Aorta (tissue), 5 donors: ENCODE measurements at regions not wholly inside any gene's neighbourhood (a gene's known extent, or its start where the extent isn't known, plus 50 kb on each side); places are given as distances from the start of the nearest gene placed in this dataset.
A peak's percentile ranks its signal among the peaks of the same experiment; 100 is the strongest.

Experiments used
- ATAC-seq: fragments of 200-7000 bp; cut with Tn5 transposase; one replicate; pipeline ENCODE4 v1.9.1; 2022; ENCODE audit warnings: moderate library complexity; ENCODE audit not compliant: low FRiP score
- DNase-seq, 2 donors: peaks; one replicate each; pipeline ENCODE4 v3.0.0-alpha.2; 2020
- H3K27ac ChIP-seq, 2 donors: one replicate each; pipeline ENCODE4 v1.5.1; 2013; ENCODE audit warnings: low read length in 2 of 2, mild to moderate bottlenecking in 2 of 2, moderate library complexity in 2 of 2, control low read depth in 1 of 2, inconsistent platforms in 1 of 2, low read depth in 1 of 2
- H3K27me3 ChIP-seq, 2 donors: one replicate each; pipeline ENCODE4 v1.6.1; 2013; ENCODE audit warnings: control low read depth in 1 of 2, low read length in 1 of 2, mild to moderate bottlenecking in 1 of 2, moderate library complexity in 1 of 2; ENCODE audit not compliant: insufficient read depth in 2 of 2, control insufficient read depth in 1 of 2
- H3K36me3 ChIP-seq, 2 donors: one replicate each; pipeline ENCODE4 v1.6.1; 2013; ENCODE audit warnings: control low read depth in 1 of 2, low read length in 1 of 2, mild to moderate bottlenecking in 1 of 2; ENCODE audit not compliant: insufficient read depth in 2 of 2, control insufficient read depth in 1 of 2
- H3K4me1 ChIP-seq, 2 donors: one replicate each; pipeline ENCODE4 v1.6.1; 2013; ENCODE audit warnings: low read length in 2 of 2, control low read depth in 1 of 2, mild to moderate bottlenecking in 1 of 2, moderate library complexity in 1 of 2; ENCODE audit not compliant: insufficient read depth in 2 of 2, control insufficient read depth in 1 of 2
- H3K4me3 ChIP-seq, 2 donors: one replicate each; pipeline ENCODE4 v1.5.1; 2013; ENCODE audit warnings: low read length in 2 of 2, control low read depth in 1 of 2, mild to moderate bottlenecking in 1 of 2
- H3K9me3 ChIP-seq: one replicate; pipeline ENCODE4 v1.6.1; 2013; ENCODE audit warnings: mild to moderate bottlenecking, low read length; ENCODE audit not compliant: control insufficient read depth
- WGBS, 2 donors: extraction: QIAGEN DNeasy Blood & Tissue Kit; methylation state at CpG; one replicate each; pipeline ENCODE4 v1.1.7; 2013; 5-methylcytosine and 5-hydroxymethylcytosine counted together
- intact Hi-C, 2 donors: fragments of 100-400 bp; cut with DNase I; formaldehyde crosslinking; loops; one replicate each; pipeline versions ENCODE4 v1.14.2 to v1.15.0; 2022
- donor health status: healthy with polysubstance abuse.
- donor health status: Bipolar disorder and iron deficiency.
- donor health status: DM: no; HTN: no; CAD: no.
- donor health status: DM: no; HTN: no; CAD: no.
- donor health status: DM: yes; HTN: yes; CAD: no.

- 90 to 91% methylated on average over 1 of the region's 1 CpG for WGBS, 2 donors
- Histone ChIP-seq H3K4me1 (no peaks in the 10 kb centered on the region), H3K4me3 (no peak overlapping the region), H3K27ac (no peak overlapping the region), H3K27me3 (no peaks in the 10 kb centered on the region), H3K9me3 (no peaks in the 10 kb centered on the region), H3K36me3 (no peaks in the 10 kb centered on the region)
- ATAC-seq, result no peak
- DNase-seq, result no peak
- intact Hi-C loops, result no loop called here
Observed at GRCh38 chr14:61632807-61633206, 62.5 kb upstream of the HIF1A start.

- Histone ChIP-seq H3K9me3 (no peaks in the 10 kb centered on the region), H3K27ac (no peak overlapping the region), H3K4me3 (no peak overlapping the region), H3K4me1 (no peaks in the 10 kb centered on the region), H3K27me3 (no peaks in the 10 kb centered on the region), H3K36me3 (no peaks in the 10 kb centered on the region)
- no peak for DNase-seq
- WGBS, 2 donors, result 88 to 94% methylated on average over 1 of the region's 1 CpG
- intact Hi-C loops, result no loop called here
- ATAC-seq, result no peak
Observed at GRCh38 chr14:61636291-61636690, 59.0 kb upstream of the HIF1A start.

- no peak overlapping the region for H3K27ac ChIP-seq
- DNase-seq, result no peak
- H3K27me3 ChIP-seq, result no peaks in the 10 kb centered on the region
- ATAC-seq, result no peak
- intact Hi-C loops, result no loop called here
- H3K9me3 ChIP-seq, result no peaks in the 10 kb centered on the region
- no peak overlapping the region for H3K4me3 ChIP-seq
- no peaks in the 10 kb centered on the region for H3K4me1 ChIP-seq
- no peaks in the 10 kb centered on the region for H3K36me3 ChIP-seq
- 93 to 95% methylated on average over 3 of the region's 3 CpGs for WGBS, 2 donors
Observed at GRCh38 chr14:61636779-61637178, 58.5 kb upstream of the HIF1A start.

- no peak overlapping the region for H3K27ac ChIP-seq
- no peaks in the 10 kb centered on the region for H3K27me3 ChIP-seq
- H3K4me1 ChIP-seq, result no peaks in the 10 kb centered on the region
- H3K4me3 ChIP-seq, result no peak overlapping the region
- whole genome bisulfite sequencing, 2 donors, result 90 to 93% methylated on average over 12 of the region's 12 CpGs
- H3K9me3 ChIP-seq, result no peaks in the 10 kb centered on the region
- no peaks in the 10 kb centered on the region for H3K36me3 ChIP-seq
- intact Hi-C loops, result no loop called here
- ATAC-seq, result no peak
- DNase-seq, result no peak
Observed at GRCh38 chr14:61638595-61639387, 56.5 kb upstream of the HIF1A start.

- no peak overlapping the region for H3K4me3 ChIP-seq
- H3K36me3 ChIP-seq, result no peaks in the 10 kb centered on the region
- no peak overlapping the region for H3K27ac ChIP-seq
- no peaks in the 10 kb centered on the region for H3K27me3 ChIP-seq
- no peaks in the 10 kb centered on the region for H3K4me1 ChIP-seq
- ATAC-seq (peak; percentile 78), DNase-seq (peak in 1 of 2 donors; percentile 55)
- intact Hi-C loops, result no loop called here
- H3K9me3 ChIP-seq, result no peaks in the 10 kb centered on the region
- 41 to 50% methylated on average over 14 of the region's 14 CpGs for WGBS, 2 donors
Observed at GRCh38 chr14:61640158-61641136, 54.9 kb upstream of the HIF1A start.

GRCh38 chr14:61641914-61642613 is 53.2 kb upstream of the HIF1A start:
- Histone ChIP-seq H3K27ac (no peak overlapping the region), H3K27me3 (no peaks in the 10 kb centered on the region), H3K4me3 (no peak overlapping the region), H3K4me1 (no peaks in the 10 kb centered on the region), H3K36me3 (no peaks in the 10 kb centered on the region), H3K9me3 (no peaks in the 10 kb centered on the region)
- ATAC-seq (no peak), DNase-seq (no peak)
- intact Hi-C loops, result no loop called here
- WGBS, 2 donors, result 84 to 86% methylated on average over 6 of the region's 6 CpGs

- H3K36me3 ChIP-seq, result no peaks in the 10 kb centered on the region
- no peak overlapping the region for H3K27ac ChIP-seq
- DNase-seq, result no peak
- H3K4me1 ChIP-seq, result no peaks in the 10 kb centered on the region
- ATAC-seq, result no peak
- 94 to 95% methylated on average over 4 of the region's 4 CpGs for WGBS, 2 donors
- no peaks in the 10 kb centered on the region for H3K27me3 ChIP-seq
- intact Hi-C loops, result no loop called here
- H3K4me3 ChIP-seq, result no peak overlapping the region
- no peaks in the 10 kb centered on the region for H3K9me3 ChIP-seq
Observed at GRCh38 chr14:61642614-61642982, 52.7 kb upstream of the HIF1A start.

- WGBS, 2 donors, result 93 to 95% methylated on average over 3 of the region's 3 CpGs
- ATAC-seq (no peak), DNase-seq (no peak)
- Histone ChIP-seq H3K27me3 (no peaks in the 10 kb centered on the region), H3K4me1 (no peaks in the 10 kb centered on the region), H3K27ac (no peak overlapping the region), H3K36me3 (no peaks in the 10 kb centered on the region), H3K4me3 (no peak overlapping the region), H3K9me3 (no peaks in the 10 kb centered on the region)
- intact Hi-C loops, result no loop called here
Observed at GRCh38 chr14:61643555-61643954, 51.8 kb upstream of the HIF1A start.
